Superior temporal gyrus (tissue), 1 donor: ENCODE measurements at regions not wholly inside any gene's neighbourhood (a gene's known extent, or its start where the extent isn't known, plus 50 kb on each side); places are given as distances from the start of the nearest gene placed in this dataset.

Experiments
- DNase-seq: peaks from one replicate; pipeline ENCODE4 v3.0.0-alpha.2; 2016; ENCODE audit errors: extremely low spot score

DNA sequence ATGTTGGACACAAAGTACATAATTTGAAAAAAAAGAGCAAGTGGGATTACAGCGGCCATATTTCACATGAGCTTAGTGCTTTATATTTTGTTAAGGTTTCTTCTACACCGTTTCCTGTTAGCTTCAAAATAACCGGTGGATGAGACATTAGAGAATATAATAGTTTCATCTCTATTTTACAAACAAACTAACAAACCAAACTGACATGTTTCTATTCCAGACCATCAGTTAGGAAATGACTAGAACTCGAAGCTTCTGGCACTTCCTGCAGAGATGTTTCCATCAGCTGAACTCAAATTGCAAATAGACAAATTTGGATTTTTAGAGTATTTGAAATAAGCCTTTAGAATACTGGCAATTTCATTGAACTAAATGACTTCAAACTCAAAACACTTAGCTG, 86.5 kb downstream of the MTRR start:
- no peak for DNase-seq

DNA sequence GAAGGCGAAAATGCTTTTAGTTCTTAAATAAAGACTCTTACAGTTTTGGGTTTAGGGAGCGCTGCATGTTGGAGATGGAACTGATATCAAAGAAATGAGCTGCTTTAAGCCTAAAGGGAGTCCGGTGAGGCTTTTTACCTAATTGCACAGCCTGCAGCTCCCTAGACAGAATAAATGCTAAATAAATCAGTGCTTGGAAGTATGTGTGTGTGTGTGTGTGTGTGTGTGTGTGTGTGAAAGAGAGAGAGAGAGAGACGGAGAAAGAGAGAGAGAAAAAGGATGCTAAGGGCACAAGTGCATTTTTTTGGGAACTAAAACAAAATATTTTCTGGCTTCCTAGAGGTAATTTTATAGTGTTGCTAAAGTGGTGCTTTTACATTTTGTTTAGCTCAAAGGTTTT, 88.4 kb downstream of the MTRR start:
- DNase-seq = no peak

DNA sequence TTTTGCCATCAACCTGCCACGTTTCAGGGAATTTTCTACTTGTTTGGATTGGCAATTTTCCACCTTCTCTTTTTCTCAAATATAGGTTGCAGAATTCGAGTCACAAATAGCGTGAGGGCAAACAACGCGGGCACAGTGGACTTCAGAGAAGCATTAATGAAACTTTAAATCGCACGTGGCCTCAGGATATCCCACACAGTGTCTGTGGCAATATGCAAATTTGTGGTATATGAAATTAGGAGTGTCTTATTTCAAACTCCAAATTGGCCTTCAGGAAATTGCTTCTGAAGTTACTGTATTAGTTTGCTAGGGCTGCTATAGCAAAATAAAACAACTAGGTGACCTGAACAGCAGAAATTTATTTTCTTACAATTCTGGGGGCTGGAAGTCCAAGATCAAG, 91.2 kb downstream of the MTRR start:
- no peak for DNase-seq

DNA sequence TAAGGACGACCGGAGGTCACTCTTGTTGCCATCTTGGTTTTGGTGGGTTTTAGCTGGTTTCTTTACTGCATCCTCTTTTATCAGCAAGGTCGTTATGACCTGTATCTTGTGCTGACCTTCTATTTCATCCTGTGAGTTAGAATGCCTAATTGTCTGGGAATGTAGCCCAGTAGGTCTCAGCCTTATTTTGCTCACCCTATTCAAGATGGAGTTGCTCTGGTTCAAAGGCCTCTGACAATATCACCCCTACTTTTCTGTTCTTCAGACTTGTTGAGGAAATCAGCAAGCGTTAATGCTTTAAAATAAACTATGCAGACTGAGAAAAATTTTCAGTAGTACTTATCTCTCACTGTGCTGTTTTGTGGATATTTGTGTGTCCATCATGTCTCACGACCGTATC, 92.6 kb downstream of the MTRR start:
- no peak for DNase-seq

GRCh38 chr5:7970816-7971215, 101.9 kb downstream of the MTRR start:
- DNase-seq = no peak

DNA sequence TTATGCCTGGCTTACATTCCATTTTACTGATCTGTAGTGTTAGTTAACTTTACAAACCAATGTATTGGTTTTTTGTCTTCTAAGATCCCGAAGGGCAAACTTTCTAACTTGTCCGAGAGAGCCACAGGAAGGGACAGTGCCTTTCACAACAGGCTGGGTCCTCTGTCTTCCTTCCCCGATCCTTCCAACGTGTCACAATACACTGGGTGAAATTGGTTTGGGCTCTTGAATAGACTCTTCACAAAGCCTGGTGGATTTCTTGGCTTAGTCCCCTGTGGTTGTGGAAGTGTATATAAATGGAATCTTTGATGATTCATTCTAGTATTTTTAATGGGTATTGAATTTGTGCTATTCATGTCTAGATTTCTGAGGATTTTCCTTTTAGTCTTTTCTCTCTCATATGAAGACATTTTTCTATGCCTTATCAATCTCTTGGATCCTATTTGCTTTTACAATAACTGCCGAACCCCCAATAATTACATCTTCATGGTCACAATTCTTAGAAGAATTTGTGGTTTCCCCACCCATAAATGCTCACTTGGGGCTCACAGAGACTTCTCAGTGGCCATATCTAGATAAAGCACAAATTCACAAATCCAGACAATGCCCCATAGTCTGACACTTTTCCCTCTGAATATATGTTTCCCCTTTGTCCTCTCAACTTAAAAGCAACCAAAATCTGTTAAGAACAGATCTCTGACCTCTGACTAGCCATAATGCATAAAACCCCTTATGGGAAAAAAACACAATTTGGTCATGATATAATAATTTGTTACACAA, 107.7 kb downstream of the MTRR start:
- DNase-seq = no peak

- no peak for DNase-seq
Observed at GRCh38 chr5:7978114-7978513, 109.2 kb downstream of the MTRR start.

- DNase-seq = no peak
Observed at GRCh38 chr5:7978991-7979390, 110.0 kb downstream of the MTRR start.

DNA sequence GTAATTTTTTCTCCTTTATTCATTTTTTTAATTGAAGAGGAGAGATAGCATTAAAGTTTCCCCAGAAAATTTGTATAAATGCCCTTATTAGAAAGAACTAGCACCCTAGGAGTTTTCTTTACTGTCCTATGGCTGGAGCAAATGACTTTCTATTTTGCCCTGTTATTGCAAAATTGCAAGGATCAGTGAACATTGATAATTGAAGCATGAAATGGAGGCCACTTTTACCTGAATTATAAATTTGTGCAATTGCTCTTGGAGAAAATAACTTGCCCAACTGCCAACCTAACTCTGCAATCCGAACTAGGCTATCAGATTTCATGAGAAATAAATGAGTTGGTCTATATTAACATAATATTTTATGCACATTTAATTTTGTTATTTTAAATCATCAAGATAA, 111.9 kb downstream of the MTRR start:
- DNase-seq = no peak

GRCh38 chr5:7983433-7983832, 114.5 kb downstream of the MTRR start:
- DNase-seq = no peak

- no peak for DNase-seq
Observed at GRCh38 chr5:7991125-7991821, 122.3 kb downstream of the MTRR start.

GRCh38 chr5:7995688-7996294, 126.8 kb downstream of the MTRR start:
- no peak for DNase-seq

DNA sequence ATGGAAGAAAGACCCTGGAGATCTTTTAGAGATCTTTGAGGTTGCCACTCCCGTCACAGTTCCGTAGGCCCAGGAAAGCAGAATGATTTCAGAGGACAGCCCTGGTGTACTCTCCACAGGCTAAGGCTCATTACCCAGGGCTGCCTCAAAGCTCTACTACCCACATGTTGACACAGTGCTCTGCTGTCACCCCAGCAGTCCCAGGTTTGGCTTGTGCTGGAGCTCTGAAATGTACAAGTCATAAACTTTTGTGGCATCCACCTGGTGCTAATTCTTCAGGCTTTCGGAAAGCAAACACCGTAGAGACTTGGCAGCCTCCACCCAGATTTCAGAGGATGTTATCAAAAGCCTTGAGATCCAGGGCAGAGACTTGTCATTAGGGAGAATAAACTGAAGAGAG, 136.5 kb downstream of the MTRR start:
- DNase-seq = no peak

- no peak for DNase-seq
Observed at GRCh38 chr5:8012131-8012977, 143.4 kb downstream of the MTRR start.

GRCh38 chr5:8013948-8014710, 145.2 kb downstream of the MTRR start:
- no peak for DNase-seq

GRCh38 chr5:8019719-8020218, 150.8 kb downstream of the MTRR start:
- no peak for DNase-seq

- DNase-seq = no peak
Observed at GRCh38 chr5:8020861-8021514, 152.0 kb downstream of the MTRR start.

GRCh38 chr5:8028243-8028642, 159.3 kb downstream of the MTRR start:
- no peak for DNase-seq

DNA sequence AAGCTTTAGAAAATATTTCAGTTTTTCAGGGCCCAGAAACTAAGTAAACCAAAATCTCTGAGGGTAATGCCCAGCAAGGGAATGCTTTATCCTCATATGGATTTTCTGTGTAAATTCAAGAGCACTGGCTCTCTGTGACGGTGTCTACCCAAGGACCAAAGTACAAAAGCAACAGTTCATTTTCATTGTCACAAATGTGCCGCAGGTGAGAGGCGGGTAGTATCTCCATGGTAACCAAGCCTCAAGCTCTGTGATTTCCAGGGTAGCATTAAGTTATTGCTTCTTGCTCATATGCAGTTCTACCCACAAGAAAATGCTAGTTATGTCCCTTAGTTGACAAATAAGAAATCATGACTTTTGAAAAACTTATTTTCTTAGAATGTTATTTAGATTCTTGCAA, 164.3 kb downstream of the MTRR start:
- DNase-seq = no peak

- no peak for DNase-seq
Observed at GRCh38 chr5:8034852-8035251, 165.9 kb downstream of the MTRR start.

GRCh38 chr5:8048920-8049319, 180.0 kb downstream of the MTRR start:
- DNase-seq = no peak
